Brain pericyte (primary cell): ENCODE measurements at regions not wholly inside any gene's neighbourhood (a gene's known extent, or its start where the extent isn't known, plus 50 kb on each side); places are given as distances from the start of the nearest gene placed in this dataset.
A peak's percentile ranks its signal among the peaks of the same experiment; 100 is the strongest.
"Not testable (repeated sequence)": the region's sequence is repeated elsewhere in the genome, so short reads cannot be mapped to it uniquely, and the experiment has no call there.

Source experiments
- DNase-seq: peaks from one replicate; pipeline ENCODE4 v3.0.0-alpha.2; 2012; ENCODE audit warnings: low read depth, low spot score

DNA sequence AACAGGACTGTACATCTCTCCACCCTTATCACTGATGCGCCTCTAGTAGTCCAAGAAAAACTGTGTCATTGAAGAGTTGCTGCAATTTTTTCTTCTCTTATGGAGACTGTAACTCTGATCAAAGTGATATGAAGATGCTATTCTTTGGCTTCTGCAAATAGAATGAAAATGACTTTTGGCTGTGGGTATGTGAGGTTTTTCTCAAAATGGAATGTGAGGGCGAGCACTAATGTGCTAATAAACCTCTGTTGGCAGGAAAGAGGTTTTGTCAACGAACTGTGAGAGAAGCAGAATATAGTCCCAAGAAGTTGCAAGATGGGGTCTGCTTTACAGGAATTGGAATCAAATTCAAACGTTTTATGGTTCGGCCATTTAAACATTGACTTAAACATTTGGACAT lies 252.0 kb upstream of the GAS1 start:
- DNase-seq: no peak

DNA sequence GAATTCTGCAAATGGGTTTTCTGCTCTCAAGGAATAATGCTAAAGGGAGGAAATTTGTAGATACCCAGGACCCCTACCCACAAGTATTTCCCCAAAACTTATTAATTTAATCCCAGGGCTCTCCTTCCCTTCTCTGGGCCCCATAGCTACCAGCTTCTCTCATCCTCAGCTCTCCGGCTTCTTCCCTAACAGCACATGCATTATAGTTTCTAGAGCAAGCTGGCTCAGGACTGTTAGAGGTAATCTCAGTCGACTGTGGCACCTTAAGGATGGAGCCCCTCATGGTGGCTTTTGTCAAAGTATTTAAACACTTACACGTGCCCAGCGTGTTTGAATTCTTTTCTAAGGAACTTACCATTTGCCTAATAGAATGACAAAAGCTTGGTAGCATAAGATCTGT lies 252.5 kb upstream of the GAS1 start:
- no peak for DNase-seq

GRCh38 chr9:87201351-87201751 lies 254.0 kb upstream of the GAS1 start:
- DNase-seq: peak; percentile 85

- DNase-seq: no peak
Measured at GRCh38 chr9:87206064-87206661, 258.9 kb upstream of the GAS1 start.

DNA sequence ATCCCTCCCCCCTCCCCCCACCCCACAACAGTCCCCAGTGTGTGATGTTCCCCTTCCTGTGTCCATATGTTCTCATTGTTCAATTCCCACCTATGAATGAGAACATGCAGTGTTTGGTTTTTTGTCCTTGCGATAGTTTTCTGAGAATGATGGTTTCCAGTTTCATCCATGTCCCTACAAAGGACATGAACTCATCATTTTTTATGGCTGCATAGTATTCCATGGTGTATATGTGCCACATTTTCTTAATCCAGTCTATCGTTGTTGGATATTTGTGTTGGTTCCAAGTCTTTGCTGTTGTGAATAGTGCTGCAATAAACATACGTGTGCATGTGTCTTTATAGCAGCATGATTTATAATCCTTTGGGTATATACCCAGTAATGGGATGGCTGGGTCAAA lies 263.4 kb upstream of the GAS1 start:
- not testable (repeated sequence) for DNase-seq

DNA sequence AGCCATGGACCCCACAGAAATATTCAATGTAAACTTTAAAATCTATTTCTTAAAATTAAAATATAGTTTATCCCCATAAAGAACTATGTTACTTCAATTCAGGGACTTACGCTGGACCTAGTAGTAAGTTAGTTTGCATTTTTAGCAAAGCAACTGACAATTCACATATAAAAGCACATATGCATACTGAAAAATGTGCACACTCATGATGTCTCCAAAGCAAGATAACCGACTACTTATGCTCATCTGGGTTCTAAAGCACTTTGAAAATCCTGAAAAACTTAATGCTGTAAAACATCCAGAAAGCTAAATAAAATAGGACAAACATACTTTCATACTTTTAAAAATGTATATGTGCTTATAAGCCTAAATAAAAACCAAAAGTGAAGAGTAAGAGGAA lies 264.4 kb upstream of the GAS1 start:
- DNase-seq: no peak

DNA sequence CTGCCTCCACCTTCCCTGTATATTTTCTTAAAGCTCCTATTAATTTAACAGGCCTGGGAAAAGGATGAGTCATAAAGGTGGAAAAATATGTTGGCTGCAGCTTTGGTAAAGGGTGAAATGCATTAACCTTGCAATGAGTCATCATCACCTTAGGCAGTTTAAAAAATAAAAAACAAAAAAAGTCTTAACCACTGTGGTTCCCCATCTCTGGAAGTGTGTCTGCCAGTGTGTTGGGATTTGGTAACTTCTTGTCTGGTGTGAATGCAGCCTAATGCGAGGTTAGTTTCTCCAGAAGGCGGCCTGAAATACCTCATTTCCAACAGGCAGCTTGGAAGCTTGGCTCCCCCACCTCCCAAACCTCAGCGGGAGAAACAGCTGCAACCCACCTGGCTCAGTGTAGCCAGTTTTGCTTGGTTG lies 265.3 kb upstream of the GAS1 start:
- DNase-seq: no peak

- DNase-seq: no peak
Measured at GRCh38 chr9:87213948-87214347, 266.6 kb upstream of the GAS1 start.

GRCh38 chr9:87214991-87215390 lies 267.7 kb upstream of the GAS1 start:
- no peak for DNase-seq

GRCh38 chr9:87216036-87216435 lies 268.7 kb upstream of the GAS1 start:
- DNase-seq: no peak

DNA sequence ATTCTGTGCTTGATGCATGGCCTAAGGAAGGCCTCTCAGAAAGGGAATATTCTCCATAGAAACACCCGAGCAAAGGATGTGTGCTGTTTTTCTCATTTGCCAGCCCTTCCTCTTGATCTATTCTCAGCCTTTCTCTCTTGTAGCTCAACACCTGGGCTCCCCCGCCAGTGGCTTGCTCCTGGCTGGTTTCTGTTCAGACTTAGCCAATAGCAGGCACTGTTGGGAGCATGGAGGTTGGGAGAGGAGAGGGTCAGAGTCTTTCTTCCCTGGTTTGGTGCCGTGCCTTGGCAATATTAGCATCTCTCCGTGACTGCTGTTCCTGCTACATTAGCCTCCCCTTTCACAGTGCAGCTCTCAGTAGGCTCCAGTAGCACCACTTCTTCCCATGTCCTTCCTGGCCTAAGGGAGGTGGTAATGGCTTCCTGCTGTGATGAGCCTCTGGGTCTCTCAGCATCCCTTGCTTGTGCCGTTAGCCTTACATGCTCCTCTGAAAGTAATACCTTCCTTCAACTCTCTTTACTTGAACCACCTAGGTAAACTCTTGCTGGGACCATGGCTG lies 269.7 kb upstream of the GAS1 start:
- DNase-seq: no peak

GRCh38 chr9:87223392-87224246 lies 274.0 kb upstream of the DAPK1 start:
- no peak for DNase-seq

GRCh38 chr9:87226896-87227295 lies 270.8 kb upstream of the DAPK1 start:
- no peak for DNase-seq

DNA sequence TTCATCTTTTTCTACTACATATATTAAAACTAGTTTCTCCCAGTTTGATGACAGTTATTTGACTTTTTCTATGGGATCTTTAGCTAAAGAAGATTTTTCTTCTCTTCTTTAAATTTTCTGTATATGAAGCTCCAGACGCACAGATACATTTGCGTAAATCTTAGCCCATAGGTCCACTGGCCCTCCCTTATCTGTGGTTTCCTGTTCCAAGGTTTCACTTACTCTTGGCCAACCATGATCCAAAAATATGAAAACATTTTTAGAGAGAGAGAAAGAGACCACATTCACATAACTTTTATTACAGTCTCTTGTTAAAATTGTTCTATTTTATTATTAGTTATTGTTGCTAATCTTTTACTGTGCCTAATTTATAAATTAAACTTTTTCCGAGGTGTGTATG lies 270.2 kb upstream of the DAPK1 start:
- DNase-seq: no peak

DNA sequence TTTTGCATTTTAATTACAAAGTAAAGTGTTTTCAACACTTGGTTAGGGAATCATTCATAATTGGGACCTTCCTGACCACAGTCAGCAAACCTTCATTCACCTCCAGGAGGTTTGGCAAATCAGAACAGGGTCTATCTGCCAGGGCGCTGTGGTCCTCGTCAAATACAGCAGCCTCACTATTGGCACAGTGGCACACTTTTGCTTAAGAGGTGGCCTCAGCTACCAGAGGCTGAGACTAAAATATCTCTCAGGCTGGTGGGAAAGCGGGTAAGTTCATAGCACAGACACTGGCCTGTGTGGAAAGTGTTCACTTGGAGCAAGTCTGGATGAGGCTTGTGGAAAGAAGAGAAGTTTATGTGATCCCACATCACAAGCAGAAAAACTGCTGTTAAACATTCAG lies 268.6 kb upstream of the DAPK1 start:
- DNase-seq: no peak

- no peak for DNase-seq
Measured at GRCh38 chr9:87233431-87233830, 264.2 kb upstream of the DAPK1 start.

- DNase-seq: no peak
Measured at GRCh38 chr9:87233899-87234455, 263.7 kb upstream of the DAPK1 start.

DNA sequence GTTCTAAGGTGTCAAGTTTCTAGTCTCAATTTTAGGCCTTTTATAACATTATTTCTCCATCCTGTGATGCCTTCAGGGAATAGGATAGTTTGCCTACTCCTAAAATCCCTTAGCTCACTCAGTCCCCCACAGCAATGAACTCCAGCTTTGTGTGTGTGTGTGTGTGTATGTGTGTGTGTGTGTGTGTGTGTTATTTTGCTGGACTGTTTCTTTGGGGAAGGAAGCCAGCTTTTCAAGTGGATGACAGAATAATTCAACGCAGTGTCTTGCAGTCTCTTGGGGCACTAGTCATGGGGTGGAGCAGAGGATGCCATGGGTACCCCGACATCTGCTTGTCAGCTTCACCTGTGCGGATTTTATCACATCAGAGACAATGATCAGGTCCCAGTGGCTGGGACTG lies 262.8 kb upstream of the DAPK1 start:
- DNase-seq: no peak

DNA sequence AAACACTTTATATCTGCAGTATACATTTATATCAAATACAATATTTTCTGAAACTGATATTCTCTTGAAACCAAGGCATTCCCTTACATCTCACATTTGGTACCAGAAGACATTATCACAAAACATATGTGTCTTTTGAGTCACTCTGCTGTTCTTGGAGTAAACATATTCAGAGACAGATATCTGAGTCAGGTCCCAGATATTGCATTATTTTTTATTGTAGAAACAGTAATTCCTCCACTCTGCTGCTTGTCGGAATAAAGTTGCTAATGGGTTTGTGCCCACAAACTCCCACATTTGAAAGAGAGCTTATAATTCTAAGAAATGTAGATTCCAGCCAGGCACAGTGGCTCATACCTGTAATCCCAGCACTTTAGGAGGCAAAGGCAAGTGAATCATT lies 261.1 kb upstream of the DAPK1 start:
- DNase-seq: no peak

DNA sequence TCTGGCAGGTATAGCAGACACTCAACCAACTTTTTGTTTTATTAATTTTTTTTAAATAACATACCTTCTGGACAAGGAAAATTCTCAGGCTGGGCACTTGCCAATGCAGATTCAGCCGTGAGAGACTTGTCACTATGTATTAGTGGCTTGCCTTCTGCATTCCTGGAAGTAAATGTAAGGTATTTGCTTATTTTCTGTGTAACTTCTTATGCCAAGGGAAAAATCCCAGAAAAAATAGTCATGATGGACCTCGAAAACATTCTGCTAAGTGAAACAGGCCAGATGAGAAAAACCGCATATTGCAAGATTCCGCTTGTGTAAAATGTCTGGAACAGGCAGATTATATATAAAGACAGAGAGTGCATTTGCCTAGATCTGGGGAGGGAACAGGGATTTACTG lies 260.3 kb upstream of the DAPK1 start:
- DNase-seq: no peak

DNA sequence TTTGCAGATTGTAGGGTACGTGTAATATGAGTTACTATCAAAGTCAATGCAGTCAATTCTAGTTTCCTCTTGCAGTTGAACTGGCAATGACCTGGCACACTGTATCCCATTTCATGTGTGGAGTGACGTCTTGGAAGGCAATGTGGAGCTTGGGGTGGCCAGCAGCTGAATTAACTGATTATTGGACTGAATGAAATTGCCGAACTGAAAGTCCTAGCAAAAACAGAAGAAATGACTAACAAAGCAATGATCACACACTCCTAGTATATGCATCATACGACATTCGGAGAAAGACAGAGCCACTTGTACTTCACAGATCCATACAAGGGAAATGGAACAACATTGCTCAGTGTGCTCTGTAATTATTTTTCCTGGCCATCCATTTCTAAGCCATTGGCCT lies 259.1 kb upstream of the DAPK1 start:
- DNase-seq: no peak

- DNase-seq: no peak
Measured at GRCh38 chr9:87239312-87239711, 258.4 kb upstream of the DAPK1 start.

DNA sequence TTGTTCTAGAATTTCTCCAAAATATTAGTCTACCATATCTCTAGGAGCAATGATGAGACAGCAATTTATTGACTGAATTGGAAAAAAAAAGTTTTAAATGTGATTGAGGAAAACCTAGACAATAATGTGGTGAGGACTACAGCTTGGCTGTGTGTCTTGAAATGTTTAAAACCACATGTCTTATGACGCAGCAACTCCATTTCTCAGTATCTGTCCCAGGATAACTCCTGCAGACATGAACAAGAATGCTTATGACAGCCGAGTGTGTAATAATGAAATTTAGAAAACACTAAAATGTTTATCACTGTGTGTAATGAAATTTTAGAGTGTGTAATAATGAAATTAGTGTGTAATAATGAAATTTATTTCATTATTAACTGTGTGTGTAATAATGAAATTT lies 254.1 kb upstream of the DAPK1 start:
- no peak for DNase-seq
